ENCODE measurements at regions not wholly inside any gene's neighbourhood (a gene's known extent, or its start where the extent isn't known, plus 50 kb on each side); places are given as distances from the start of the nearest gene placed in this dataset. TPM values are rescaled to one million over a fixed set of nuclear protein-coding genes. Genes with fewer than 3 reads are reported as not detected.

DNA sequence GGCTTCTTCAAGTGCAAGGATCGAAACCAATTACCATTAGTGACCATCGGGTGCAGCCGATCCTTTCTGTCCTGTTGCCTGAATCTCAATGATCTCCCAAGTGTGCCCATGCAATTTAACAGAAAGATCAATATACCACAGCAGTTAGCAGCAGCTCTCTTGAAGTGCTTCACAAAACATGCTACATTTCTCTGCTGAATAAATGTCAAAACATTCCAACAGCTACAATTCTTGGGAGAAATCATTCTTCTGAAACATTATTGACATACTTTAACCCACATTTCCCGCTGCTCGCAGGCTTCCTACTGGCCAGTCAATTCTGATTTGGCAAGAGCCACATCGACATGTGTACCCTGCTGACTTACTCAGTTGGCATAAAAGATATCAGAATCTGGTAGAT lies 907.7 kb downstream of the TMEM182 start:
- H3K27me3 ChIP-seq (ENCODE audit: control insufficient read depth in 2 of 2, insufficient read depth in 2 of 2, low read length in 2 of 2) = no peaks in the 10 kb centered on the region
- no peaks in the 10 kb centered on the region for H3K4me1 ChIP-seq (ENCODE audit: control insufficient read depth, extremely low read depth, insufficient read depth, low read length)
- no peaks in the 10 kb centered on the region for H3K36me3 ChIP-seq (ENCODE audit: control insufficient read depth in 2 of 2, extremely low read depth in 1 of 2, insufficient read depth in 2 of 2, low read length in 2 of 2)
- no TSS peak for BruUV-seq (replicated peaks)
- no peaks in the 10 kb centered on the region for H4K20me1 ChIP-seq (replicated peaks; ENCODE audit: control insufficient read depth, extremely low read depth, insufficient read depth, low read length)
- dilution Hi-C loops (cut with MboI; ENCODE audit: extremely low pct_ligation_motif_present, low sequenced_read_pairs) = no loop called here
- H3K27ac ChIP-seq (ENCODE audit: insufficient read depth, low read depth, low read length) = no peak overlapping the region
- no peak overlapping the region for H3K4me2 ChIP-seq (ENCODE audit: insufficient read depth, low read length)
- H2AFZ ChIP-seq (ENCODE audit: low read depth, low read length) = no peak overlapping the region
- no peak overlapping the region for H3K4me3 ChIP-seq (replicated peaks in 1 of 3; ENCODE audit: insufficient read depth in 1 of 3, low read depth in 1 of 3, low read length in 3 of 3)
- H3K9me1 ChIP-seq (replicated peaks; ENCODE audit: control insufficient read depth, extremely low read depth, insufficient read depth, low read length) = no peaks in the 10 kb centered on the region
- H3K79me2 ChIP-seq (ENCODE audit: control insufficient read depth, insufficient read depth, low read length) = no peaks in the 10 kb centered on the region
- peaks cover 4% of the 10 kb centered on the region for H3K9me3 ChIP-seq (replicated peaks; ENCODE audit: control insufficient read depth, insufficient read depth, low read length)
- POLR2A ChIA-PET = no interaction called here
- no peak for TF ChIP-seq JUN (IDR thresholded peaks at IDR 0.05; ENCODE audit: borderline replicate concordance, insufficient read depth, insufficient read length, low read depth)
- TF ChIP-seq FOS (IDR thresholded peaks at IDR 0.05; ENCODE audit: borderline replicate concordance, insufficient read depth, low read length) = no peak
- no peak for TF ChIP-seq GATA2 (IDR thresholded peaks at IDR 0.05; ENCODE audit: insufficient read depth, insufficient read length, low read depth, low read length)
- no peak for TF ChIP-seq MYC (IDR thresholded peaks at IDR 0.05; ENCODE audit: low read depth, low read length)
- TF ChIP-seq EZH2 (IDR thresholded peaks at IDR 0.05; ENCODE audit: borderline replicate concordance, low read depth, low read length, severe bottlenecking) = no peak
- TF ChIP-seq, protein P1, sequence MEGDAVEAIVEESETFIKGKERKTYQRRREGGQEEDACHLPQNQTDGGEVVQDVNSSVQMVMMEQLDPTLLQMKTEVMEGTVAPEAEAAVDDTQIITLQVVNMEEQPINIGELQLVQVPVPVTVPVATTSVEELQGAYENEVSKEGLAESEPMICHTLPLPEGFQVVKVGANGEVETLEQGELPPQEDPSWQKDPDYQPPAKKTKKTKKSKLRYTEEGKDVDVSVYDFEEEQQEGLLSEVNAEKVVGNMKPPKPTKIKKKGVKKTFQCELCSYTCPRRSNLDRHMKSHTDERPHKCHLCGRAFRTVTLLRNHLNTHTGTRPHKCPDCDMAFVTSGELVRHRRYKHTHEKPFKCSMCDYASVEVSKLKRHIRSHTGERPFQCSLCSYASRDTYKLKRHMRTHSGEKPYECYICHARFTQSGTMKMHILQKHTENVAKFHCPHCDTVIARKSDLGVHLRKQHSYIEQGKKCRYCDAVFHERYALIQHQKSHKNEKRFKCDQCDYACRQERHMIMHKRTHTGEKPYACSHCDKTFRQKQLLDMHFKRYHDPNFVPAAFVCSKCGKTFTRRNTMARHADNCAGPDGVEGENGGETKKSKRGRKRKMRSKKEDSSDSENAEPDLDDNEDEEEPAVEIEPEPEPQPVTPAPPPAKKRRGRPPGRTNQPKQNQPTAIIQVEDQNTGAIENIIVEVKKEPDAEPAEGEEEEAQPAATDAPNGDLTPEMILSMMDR (IDR thresholded peaks at IDR 0.05; ENCODE audit: extremely low read depth in 1 of 2, insufficient read depth in 1 of 2, low read depth in 1 of 2, low read length in 2 of 2) = no peak
- TF ChIP-seq, protein P2, sequence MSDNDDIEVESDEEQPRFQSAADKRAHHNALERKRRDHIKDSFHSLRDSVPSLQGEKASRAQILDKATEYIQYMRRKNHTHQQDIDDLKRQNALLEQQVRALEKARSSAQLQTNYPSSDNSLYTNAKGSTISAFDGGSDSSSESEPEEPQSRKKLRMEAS (IDR thresholded peaks at IDR 0.05; ENCODE audit: insufficient read depth, insufficient read length) = no peak
- no peak for TF ChIP-seq POLR2A (IDR thresholded peaks at IDR 0.05; ENCODE audit: low read depth, low read length)
- TF ChIP-seq POLR2AphosphoS5 (IDR thresholded peaks at IDR 0.05; ENCODE audit: insufficient read depth, low read depth, low read length) = no peak
- no peak for DNase-seq (ENCODE audit: low read depth, low spot score)
- CTCF ChIA-PET = no interaction called here
- intact Hi-C loops (cut with micrococcal nuclease) = no loop called here
- H3K9ac ChIP-seq (replicated peaks; ENCODE audit: extremely low read depth, insufficient read depth, low read length) = no peak overlapping the region
- no peak for FAIRE-seq

Small RNAs in the stretch of these regions (small RNA-seq; reads per million reads assigned to genes)
- gene AC010881.1 (ENCODE audit: insufficient read depth, insufficient read length, low read depth, low replicate concordance) (not detected), gene AC018880.2 (ENCODE audit: insufficient read depth, insufficient read length, low read depth, low replicate concordance) (not detected)

Measured in endothelial cell of umbilical vein (primary cell).